IMR-90 (cell line): ENCODE measurements at regions not wholly inside any gene's neighbourhood (a gene's known extent, or its start where the extent isn't known, plus 50 kb on each side); places are given as distances from the start of the nearest gene placed in this dataset.

Experiments
- ATAC-seq: fragments of 200-7000 bp; cut with Tn5 transposase; 2 replicates; pipeline ENCODE4 v1.9.1; 2020; ENCODE audit warnings: low read depth, mild to moderate bottlenecking, moderate library complexity
- BruUV-seq: library from RNA; stranded (reverse); fragments of 400-500 nt; replicated peaks from 2 replicates; lab custom pipeline; 2021; lab: Mats Ljungman, UMichigan
- CTCF ChIA-PET: fragments of 300-600 bp; formaldehyde crosslinking; extraction: SDS; loops from one replicate; lab custom pipeline; 2021; ENCODE audit warnings: antibody characterized with exemption; lab: Yijun Ruan, JAX
- POLR2A ChIA-PET: fragments of 300-600 bp; sonication (Branson Sonifier 250); formaldehyde crosslinking; loops from one replicate; lab custom pipeline; 2022; ENCODE audit warnings: antibody characterized with exemption; ENCODE audit not compliant: unreplicated experiment; lab: Charles Lee
- DNase-seq: peaks from one replicate; pipeline ENCODE4 v3.0.0; 2013
- H2AFZ ChIP-seq: replicated peaks from 2 replicates; pipeline ENCODE3; 2013; ENCODE audit warnings: low read length, mild to moderate bottlenecking; ENCODE audit not compliant: poor library complexity
- H2AK5ac ChIP-seq: 2 replicates; pipeline ENCODE4 v1.6.1; 2013; ENCODE audit warnings: low read depth, low read length, inconsistent platforms
- H2AK9ac ChIP-seq: replicated peaks from 2 replicates; pipeline ENCODE3; 2013; ENCODE audit warnings: mild to moderate bottlenecking, low read depth, low read length, moderate library complexity; ENCODE audit not compliant: poor library complexity
- H2BK120ac ChIP-seq: 2 replicates; pipeline ENCODE4 v1.6.1; 2013; ENCODE audit warnings: low read depth, low read length, inconsistent platforms
- H2BK15ac ChIP-seq: 3 replicates; pipeline ENCODE4 v1.6.1; 2013; ENCODE audit warnings: low read depth, low read length, inconsistent platforms
- H2BK20ac ChIP-seq: 2 replicates; pipeline ENCODE4 v1.6.1; 2013; ENCODE audit warnings: low read depth, mild to moderate bottlenecking, inconsistent platforms, low read length, moderate library complexity
- H2BK5ac ChIP-seq: 2 replicates; pipeline ENCODE4 v1.6.1; 2013; ENCODE audit warnings: mild to moderate bottlenecking, low read depth, low read length, inconsistent platforms; ENCODE audit not compliant: poor library complexity, severe bottlenecking
- H3K14ac ChIP-seq: replicated peaks from 2 replicates; pipeline ENCODE4 v1.6.1; 2013; ENCODE audit warnings: low read depth, low read length, inconsistent platforms
- H3K18ac ChIP-seq: 2 replicates; pipeline ENCODE4 v1.6.1; 2013; ENCODE audit warnings: low read depth, low read length, control low read depth
- H3K23ac ChIP-seq: 2 replicates; pipeline ENCODE4 v1.6.1; 2013; ENCODE audit warnings: low read depth, low read length, inconsistent platforms
- H3K27ac ChIP-seq: 2 replicates; pipeline ENCODE4 v1.5.1; 2013; ENCODE audit warnings: mild to moderate bottlenecking, control low read depth, low read length; ENCODE audit not compliant: insufficient read depth
- H3K27me3 ChIP-seq: 2 replicates; pipeline ENCODE4 v1.6.1; 2013; ENCODE audit warnings: low read length; ENCODE audit not compliant: control insufficient read depth, insufficient read depth
- H3K36me3 ChIP-seq: 2 replicates; pipeline ENCODE4 v1.6.1; 2013; ENCODE audit warnings: low read length, mixed read lengths; ENCODE audit not compliant: control insufficient read depth, insufficient read depth
- H3K4ac ChIP-seq: 2 replicates; pipeline ENCODE4 v1.6.1; 2013; ENCODE audit warnings: low read depth, low read length, inconsistent platforms
- H3K4me1 ChIP-seq: 2 replicates; pipeline ENCODE4 v1.6.1; 2013; ENCODE audit warnings: low read length, mixed read lengths; ENCODE audit not compliant: control insufficient read depth, insufficient read depth
- H3K4me2 ChIP-seq: 2 replicates; pipeline ENCODE4 v1.6.1; 2013; ENCODE audit warnings: low read depth, mild to moderate bottlenecking, control low read depth, low read length, moderate library complexity
- H3K4me3 ChIP-seq: 2 replicates; pipeline ENCODE4 v1.5.1; 2013; ENCODE audit warnings: low read depth, mild to moderate bottlenecking, control low read depth, low read length, moderate library complexity; ENCODE audit not compliant: insufficient read depth
- H3K56ac ChIP-seq: 2 replicates; pipeline ENCODE4 v1.6.1; 2013; ENCODE audit warnings: low read length, inconsistent platforms; ENCODE audit not compliant: insufficient read depth; ENCODE audit errors: extremely low read depth
- H3K79me1 ChIP-seq, 2 experiments: 2 replicates each; pipeline ENCODE4 v1.6.1; 2013; ENCODE audit warnings: low read length in 2 of 2, inconsistent platforms in 1 of 2, low read depth in 1 of 2
- H3K9ac ChIP-seq: 2 replicates; pipeline ENCODE4 v1.6.1; 2013; ENCODE audit warnings: low read depth, low read length, control low read depth
- H3K9me1 ChIP-seq: 2 replicates; pipeline ENCODE4 v1.6.1; 2013; ENCODE audit warnings: low read length, inconsistent platforms; ENCODE audit not compliant: insufficient read depth
- H3K9me3 ChIP-seq: 2 replicates; pipeline ENCODE4 v1.6.1; 2013; ENCODE audit warnings: low read length; ENCODE audit not compliant: control insufficient read depth, insufficient read depth
- H4K20me1 ChIP-seq: 2 replicates; pipeline ENCODE4 v1.6.1; 2013; ENCODE audit warnings: low read length, inconsistent platforms; ENCODE audit not compliant: insufficient read depth
- H4K5ac ChIP-seq: 2 replicates; pipeline ENCODE4 v1.6.1; 2013; ENCODE audit warnings: mild to moderate bottlenecking, low read depth, low read length, control low read depth
- H4K8ac ChIP-seq, 2 experiments: 2 replicates each; pipeline ENCODE4 v1.6.1; 2013; ENCODE audit warnings: low read depth in 2 of 2, low read length in 2 of 2, control low read depth in 1 of 2, inconsistent platforms in 1 of 2
- H4K91ac ChIP-seq: 2 replicates; pipeline ENCODE4 v1.6.1; 2013; ENCODE audit warnings: low read depth, low read length, inconsistent platforms; ENCODE audit not compliant: insufficient read depth
- BHLHE40 ChIP-seq: fragments of 150-350 bp; IDR thresholded peaks from 2 replicates; pipeline ENCODE4 v1.6.1; 2016; ENCODE audit warnings: mild to moderate bottlenecking, low read depth, low read length
- CEBPB ChIP-seq: IDR thresholded peaks from 2 replicates; pipeline ENCODE4 v1.6.1; 2012; ENCODE audit warnings: low read depth, low read length, improper control_type of control experiment
- CHD1 ChIP-seq: IDR thresholded peaks from 2 replicates; pipeline ENCODE4 v1.6.1; 2012; ENCODE audit warnings: low read depth, low read length, improper control_type of control experiment
- CTCF ChIP-seq: conservative IDR thresholded peaks from 2 replicates; pipeline ENCODE4 v1.5.1; 2012; ENCODE audit warnings: mild to moderate bottlenecking, low read depth, low read length, improper control_type of control experiment
- FOS ChIP-seq: fragments of 150-350 bp; IDR thresholded peaks from 2 replicates; pipeline ENCODE4 v1.6.1; 2016; ENCODE audit warnings: low read depth, low read length
- MAFK ChIP-seq: IDR thresholded peaks from 2 replicates; pipeline ENCODE4 v1.6.1; 2012; ENCODE audit warnings: low read depth, low read length, improper control_type of control experiment
- MAZ ChIP-seq: IDR thresholded peaks from 2 replicates; pipeline ENCODE4 v1.6.1; 2012; ENCODE audit warnings: low read depth, mild to moderate bottlenecking, low read length, improper control_type of control experiment, moderate library complexity, borderline replicate concordance
- MXI1 ChIP-seq: IDR thresholded peaks from 2 replicates; pipeline ENCODE4 v1.6.1; 2012; ENCODE audit warnings: low read depth, mild to moderate bottlenecking, low read length, moderate library complexity, borderline replicate concordance
- NFE2L2 ChIP-seq: fragments of 150-350 bp; IDR thresholded peaks from 2 replicates; pipeline ENCODE4 v1.6.1; 2016; ENCODE audit warnings: low read depth, mild to moderate bottlenecking, low read length
- POLR2A ChIP-seq: IDR thresholded peaks from 2 replicates; pipeline ENCODE4 v1.6.1; 2012; ENCODE audit warnings: mild to moderate bottlenecking, low read depth, low read length
- RAD21 ChIP-seq: IDR thresholded peaks from 2 replicates; pipeline ENCODE4 v1.6.1; 2012; ENCODE audit warnings: low read length, improper control_type of control experiment
- RCOR1 ChIP-seq: IDR thresholded peaks from 2 replicates; pipeline ENCODE4 v1.6.1; 2012; ENCODE audit warnings: mild to moderate bottlenecking, low read length, improper control_type of control experiment; ENCODE audit not compliant: insufficient replicate concordance
- RFX5 ChIP-seq: IDR thresholded peaks from 2 replicates; pipeline ENCODE4 v1.8.0; 2012; ENCODE audit warnings: low read depth, mild to moderate bottlenecking, low read length, moderate library complexity
- SMC3 ChIP-seq: fragments of 150-350 bp; IDR thresholded peaks from 2 replicates; pipeline ENCODE4 v1.6.1; 2016; ENCODE audit warnings: low read depth, mild to moderate bottlenecking, antibody characterized with exemption, low read length, moderate library complexity
- USF2 ChIP-seq: fragments of 150-350 bp; IDR thresholded peaks from 2 replicates; pipeline ENCODE4 v1.6.1; 2017; ENCODE audit warnings: mild to moderate bottlenecking, antibody characterized with exemption, low read length, low read depth
- WGBS, 2 experiments: methylation state at CpG; one replicate each; pipeline versions ENCODE4 v1.1.5 to v1.1.7; 2013; ENCODE audit warnings: missing lambda C conversion rate in 2 of 2; ENCODE audit not compliant: insufficient read length in 1 of 2; ENCODE audit errors: extremely low coverage in 2 of 2; 5-methylcytosine and 5-hydroxymethylcytosine counted together
- dilution Hi-C: fragments of 300-500 bp; cut with HindIII; formaldehyde crosslinking; loops from one replicate; pipeline ENCODE4 v1.14.3; 2018; ENCODE audit warnings: low sequenced_read_pairs; ENCODE audit not compliant: unreplicated experiment
- in situ Hi-C: fragments of 300-500 bp; cut with MboI; formaldehyde crosslinking; loops from 3 replicates; pipeline ENCODE4 v1.14.3; 2019; ENCODE audit warnings: low sequenced_read_pairs, inconsistent platforms, mixed read lengths
- intact Hi-C: fragments of 100-400 bp; cut with micrococcal nuclease; formaldehyde crosslinking; loops from 2 replicates; pipeline ENCODE4 v1.10.0; 2022
- TF ChIP-seq, protein P1 (sequence below): fragments of 150-350 bp; IDR thresholded peaks from 2 replicates; pipeline ENCODE4 v1.6.1; 2016; ENCODE audit warnings: low read depth, mild to moderate bottlenecking, low read length, moderate library complexity, borderline replicate concordance

DNA sequence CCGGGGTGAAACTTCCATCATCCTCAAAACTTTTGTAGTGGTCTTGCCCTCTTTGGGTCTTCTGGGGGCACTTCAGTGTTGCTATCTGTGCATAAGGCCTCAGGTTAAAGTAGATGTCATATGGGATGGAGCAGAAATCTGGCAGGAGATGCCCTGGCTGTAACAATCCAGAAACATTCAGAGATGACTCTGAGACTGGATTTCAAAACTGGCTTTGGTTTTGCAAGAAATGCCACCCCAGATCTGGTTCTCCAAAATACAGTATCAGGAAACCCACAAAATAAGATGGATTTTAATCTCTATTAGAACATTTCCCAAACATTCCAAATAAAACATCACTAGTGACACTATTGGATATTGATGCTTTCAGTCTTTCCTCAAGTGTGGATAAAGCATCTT is 191.5 kb downstream of the REEP3 start:
- H3K4me2 ChIP-seq = no peak overlapping the region
- H2AK5ac ChIP-seq = 0 out of 2 replicates have a peak overlapping the region, but pooled peaks have one; percentile 40
- no peaks in the 10 kb centered on the region for H3K36me3 ChIP-seq
- H2BK5ac ChIP-seq = no peak overlapping the region
- no peak overlapping the region; the same call in 1 of the 2 replicates for H2BK20ac ChIP-seq
- ChIA-PET CTCF (interaction anchor here (0.6 to 1.0 kb wide), 3 partner anchors 55 to 546 kb away, joined by 3 to 4 read pairs (median 3); no protein-coding TSS in a partner anchor), POLR2A (no interaction called here)
- H3K27me3 ChIP-seq = no peaks in the 10 kb centered on the region
- H2AFZ ChIP-seq = peak overlapping the region; percentile 50
- no peaks in the 10 kb centered on the region for H4K20me1 ChIP-seq
- H3K9ac ChIP-seq = no peak overlapping the region
- in situ Hi-C loops (loop anchor here (5.0 to 10.0 kb wide), 2 partner anchors 80 to 248 kb away; partner anchors contain the start of gene JMJD1C), dilution Hi-C loops (loop anchor here (25.0 kb wide), 1 partner anchor 550 kb away; no protein-coding TSS in a partner anchor), intact Hi-C loops (loop anchor here (1.0 to 2.0 kb wide), 3 partner anchors 82 to 546 kb away; no protein-coding TSS in a partner anchor)
- H3K18ac ChIP-seq = no peak overlapping the region
- H4K91ac ChIP-seq = peak overlapping the region; percentile 19; the same call in 1 of the 2 replicates
- no peak overlapping the region for H3K56ac ChIP-seq
- TF ChIP-seq CTCF (no peak), CEBPB (no peak), FOS (no peak), SMC3 (no peak), USF2 (no peak), BHLHE40 (no peak), MXI1 (no peak), MAZ (no peak), NFE2L2 (no peak), MAFK (no peak), RCOR1 (no peak), POLR2A (no peak), RFX5 (no peak), RAD21 (no peak), CHD1 (no peak)
- TF ChIP-seq, protein P1, sequence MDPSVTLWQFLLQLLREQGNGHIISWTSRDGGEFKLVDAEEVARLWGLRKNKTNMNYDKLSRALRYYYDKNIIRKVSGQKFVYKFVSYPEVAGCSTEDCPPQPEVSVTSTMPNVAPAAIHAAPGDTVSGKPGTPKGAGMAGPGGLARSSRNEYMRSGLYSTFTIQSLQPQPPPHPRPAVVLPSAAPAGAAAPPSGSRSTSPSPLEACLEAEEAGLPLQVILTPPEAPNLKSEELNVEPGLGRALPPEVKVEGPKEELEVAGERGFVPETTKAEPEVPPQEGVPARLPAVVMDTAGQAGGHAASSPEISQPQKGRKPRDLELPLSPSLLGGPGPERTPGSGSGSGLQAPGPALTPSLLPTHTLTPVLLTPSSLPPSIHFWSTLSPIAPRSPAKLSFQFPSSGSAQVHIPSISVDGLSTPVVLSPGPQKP = no peak
- H3K23ac ChIP-seq = no peak overlapping the region
- H3K4ac ChIP-seq = 0 out of 2 replicates have a peak overlapping the region, but pooled peaks have one; percentile 24
- no CpG with 5 or more reads among the region's 1 CpG for WGBS, 2 experiments
- no peak overlapping the region for H3K4me3 ChIP-seq
- no peak overlapping the region for H4K5ac ChIP-seq
- H3K9me1 ChIP-seq = peaks cover 6% of the 10 kb centered on the region; the same call in 1 of the 2 replicates
- H2BK15ac ChIP-seq = no peak overlapping the region
- H3K27ac ChIP-seq = no peak overlapping the region
- peak overlapping the region; percentile 13 for H2BK120ac ChIP-seq
- 0 out of 2 replicates have a peak, but pooled peaks have one; percentile 8 for ATAC-seq
- H3K4me1 ChIP-seq = peaks cover 17% of the 10 kb centered on the region
- no peak overlapping the region for H2AK9ac ChIP-seq
- no TSS peak for BruUV-seq
- no peak overlapping the region for H3K14ac ChIP-seq
- no peak for DNase-seq
- H3K79me1 ChIP-seq = no peaks in the 10 kb centered on the region
- H3K9me3 ChIP-seq = no peaks in the 10 kb centered on the region
- no peak overlapping the region for H4K8ac ChIP-seq
